H1 (cell line): ENCODE measurements at regions not wholly inside any gene's neighbourhood (a gene's known extent, or its start where the extent isn't known, plus 50 kb on each side); places are given as distances from the start of the nearest gene placed in this dataset.

ENCODE experiments used
- KDM4A ChIP-seq: IDR thresholded peaks from one replicate; pipeline ENCODE4 v1.7.1; 2012; ENCODE audit warnings: low read depth, mild to moderate bottlenecking, moderate library complexity, low read length, inconsistent platforms; ENCODE audit not compliant: severe bottlenecking
- NRF1 ChIP-seq: IDR thresholded peaks from 2 replicates; pipeline ENCODE4 v1.6.1; 2011; ENCODE audit warnings: mild to moderate bottlenecking, low read depth, low read length, improper control_type of control experiment
- POLR2AphosphoS5 ChIP-seq: IDR thresholded peaks from 2 replicates; pipeline ENCODE4 v1.6.1; 2011; ENCODE audit warnings: low read depth, low read length

DNA sequence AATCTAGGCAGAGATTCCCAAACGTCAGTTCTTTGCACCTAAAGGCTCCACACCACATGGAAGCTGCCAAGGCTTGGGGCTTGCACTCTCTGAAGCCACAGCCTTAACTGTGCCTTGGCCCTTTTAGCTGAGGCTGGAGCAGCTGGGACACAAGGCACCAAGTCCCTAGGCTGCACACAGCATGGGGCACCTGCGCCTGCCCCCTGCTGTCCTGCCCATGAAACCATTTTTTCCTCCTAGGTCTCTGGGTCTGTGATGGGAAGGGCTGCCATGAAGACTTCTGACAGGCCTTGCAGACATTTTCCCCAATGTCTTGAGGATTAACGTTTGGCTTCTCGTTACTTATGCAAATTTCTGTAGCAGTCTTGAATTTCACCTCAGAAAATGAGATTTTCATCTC, 241.5 kb downstream of the OSR1 start (continued):
- TF ChIP-seq NRF1 (no peak), POLR2AphosphoS5 (no peak), KDM4A (no peak)
